GM12875 (cell line): ENCODE measurements at regions not wholly inside any gene's neighbourhood (a gene's known extent, or its start where the extent isn't known, plus 50 kb on each side); places are given as distances from the start of the nearest gene placed in this dataset.

Source experiments
- H3K4me3 ChIP-seq: one replicate; pipeline ENCODE4 v1.5.1; 2011; ENCODE audit warnings: low read depth, low read length, control low read depth
- TF ChIP-seq, protein P1 (sequence below): IDR thresholded peaks from 2 replicates; pipeline ENCODE4 v1.5.1; 2011; ENCODE audit warnings: low read depth, mild to moderate bottlenecking, control low read depth, inconsistent platforms, low read length, moderate library complexity, borderline replicate concordance; ENCODE audit not compliant: insufficient read depth

DNA sequence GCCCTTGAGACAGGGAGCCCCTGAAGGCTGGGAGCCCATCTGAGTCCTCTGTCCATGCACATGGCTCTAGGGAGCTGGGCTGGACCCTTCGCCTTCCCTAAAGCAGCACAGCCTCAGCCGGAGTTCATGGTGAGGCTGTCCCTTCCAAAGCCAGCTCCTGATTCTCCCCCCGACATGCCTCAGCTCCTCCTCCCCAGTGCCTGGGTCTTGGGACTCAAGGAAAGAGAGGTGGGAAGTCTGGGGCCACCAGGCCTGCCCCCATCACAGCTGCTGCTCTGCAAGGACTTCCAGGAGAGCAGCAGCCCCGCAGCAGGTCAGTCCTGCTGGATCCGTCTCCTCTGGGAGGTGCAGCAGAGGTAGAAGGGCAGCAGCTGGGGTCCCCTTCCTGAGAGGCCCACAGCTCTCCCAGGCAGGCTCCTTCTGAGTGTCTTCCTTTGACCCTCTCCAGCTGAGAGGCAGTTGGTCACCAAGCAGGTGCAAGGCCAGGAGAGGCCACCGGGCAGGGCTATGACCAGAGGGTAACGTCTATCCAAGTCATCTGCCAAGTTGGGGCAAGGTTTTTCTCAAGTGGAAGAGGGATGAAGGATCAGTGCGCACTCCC lies 90.5 kb downstream of the ADRA2C start:
- H3K4me3 ChIP-seq, result no peak overlapping the region
- TF ChIP-seq, protein P1, sequence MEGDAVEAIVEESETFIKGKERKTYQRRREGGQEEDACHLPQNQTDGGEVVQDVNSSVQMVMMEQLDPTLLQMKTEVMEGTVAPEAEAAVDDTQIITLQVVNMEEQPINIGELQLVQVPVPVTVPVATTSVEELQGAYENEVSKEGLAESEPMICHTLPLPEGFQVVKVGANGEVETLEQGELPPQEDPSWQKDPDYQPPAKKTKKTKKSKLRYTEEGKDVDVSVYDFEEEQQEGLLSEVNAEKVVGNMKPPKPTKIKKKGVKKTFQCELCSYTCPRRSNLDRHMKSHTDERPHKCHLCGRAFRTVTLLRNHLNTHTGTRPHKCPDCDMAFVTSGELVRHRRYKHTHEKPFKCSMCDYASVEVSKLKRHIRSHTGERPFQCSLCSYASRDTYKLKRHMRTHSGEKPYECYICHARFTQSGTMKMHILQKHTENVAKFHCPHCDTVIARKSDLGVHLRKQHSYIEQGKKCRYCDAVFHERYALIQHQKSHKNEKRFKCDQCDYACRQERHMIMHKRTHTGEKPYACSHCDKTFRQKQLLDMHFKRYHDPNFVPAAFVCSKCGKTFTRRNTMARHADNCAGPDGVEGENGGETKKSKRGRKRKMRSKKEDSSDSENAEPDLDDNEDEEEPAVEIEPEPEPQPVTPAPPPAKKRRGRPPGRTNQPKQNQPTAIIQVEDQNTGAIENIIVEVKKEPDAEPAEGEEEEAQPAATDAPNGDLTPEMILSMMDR, result no peak

DNA sequence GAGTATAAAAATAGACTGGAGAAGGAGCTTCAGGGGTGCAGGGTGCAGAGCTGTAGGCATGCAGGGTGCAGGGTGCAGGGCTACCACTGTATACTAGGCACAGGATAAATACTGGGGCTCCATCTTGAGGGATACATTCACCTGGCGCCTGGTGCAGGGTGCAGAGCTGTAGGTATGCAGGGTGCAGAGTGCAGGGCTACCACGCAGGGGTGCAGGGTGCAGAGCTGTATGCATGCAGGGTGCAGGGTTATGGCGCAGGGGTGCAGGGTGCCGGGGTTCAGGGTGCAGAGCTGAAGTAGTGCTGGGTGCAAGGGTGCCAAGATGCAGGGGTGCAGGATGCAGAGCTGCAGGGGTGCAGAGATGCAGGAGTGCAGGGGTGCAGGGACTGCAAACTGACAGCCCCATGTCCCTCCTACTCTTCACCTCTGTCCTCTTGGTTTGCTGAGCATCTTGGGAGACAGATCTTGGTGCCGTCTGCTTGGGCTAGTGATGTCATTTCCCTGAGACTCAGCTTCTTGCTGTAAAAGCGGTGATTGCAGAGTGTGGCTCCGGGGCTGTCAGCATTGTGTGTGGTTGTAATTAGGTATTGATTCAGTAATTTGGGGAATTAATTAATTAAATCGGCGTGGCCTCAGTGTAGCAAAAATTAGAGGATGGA lies 91.2 kb downstream of the ADRA2C start:
- TF ChIP-seq, protein P1, result no peak
- H3K4me3 ChIP-seq, result no peak overlapping the region

DNA sequence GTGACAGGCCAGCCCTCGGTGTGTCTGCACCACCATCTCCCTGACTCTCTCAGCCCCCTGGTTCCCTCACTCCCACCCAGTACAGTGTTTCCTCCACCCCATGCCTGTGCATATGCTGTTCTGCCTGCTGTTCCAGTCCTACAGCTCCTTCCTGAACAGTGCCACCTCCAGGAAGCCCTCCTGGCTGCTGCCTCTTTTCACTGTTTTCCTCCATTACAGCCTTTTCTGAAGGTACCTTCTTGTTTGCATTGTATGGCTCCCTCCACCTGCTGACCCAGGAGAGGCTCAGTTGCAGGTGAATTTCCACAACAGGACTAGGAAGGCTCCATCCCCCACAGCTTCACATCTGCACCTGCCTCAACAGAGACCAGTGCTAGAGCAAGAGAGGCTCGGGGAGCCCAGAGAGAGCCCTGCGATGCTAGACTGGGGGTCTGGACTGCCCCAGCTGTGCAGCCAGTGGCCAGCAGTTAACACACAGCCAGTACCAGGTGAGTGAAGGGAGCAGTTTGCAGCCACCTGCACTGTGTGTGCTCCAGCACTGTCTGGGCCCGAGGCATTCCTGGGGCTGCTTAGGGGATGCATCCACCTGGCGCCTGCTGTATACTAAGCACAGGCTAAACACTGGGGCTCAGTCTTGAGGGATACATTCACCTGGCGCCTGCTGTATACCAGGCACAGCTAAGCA lies 92.0 kb downstream of the ADRA2C start:
- no peak overlapping the region for H3K4me3 ChIP-seq
- TF ChIP-seq, protein P1, result no peak

DNA sequence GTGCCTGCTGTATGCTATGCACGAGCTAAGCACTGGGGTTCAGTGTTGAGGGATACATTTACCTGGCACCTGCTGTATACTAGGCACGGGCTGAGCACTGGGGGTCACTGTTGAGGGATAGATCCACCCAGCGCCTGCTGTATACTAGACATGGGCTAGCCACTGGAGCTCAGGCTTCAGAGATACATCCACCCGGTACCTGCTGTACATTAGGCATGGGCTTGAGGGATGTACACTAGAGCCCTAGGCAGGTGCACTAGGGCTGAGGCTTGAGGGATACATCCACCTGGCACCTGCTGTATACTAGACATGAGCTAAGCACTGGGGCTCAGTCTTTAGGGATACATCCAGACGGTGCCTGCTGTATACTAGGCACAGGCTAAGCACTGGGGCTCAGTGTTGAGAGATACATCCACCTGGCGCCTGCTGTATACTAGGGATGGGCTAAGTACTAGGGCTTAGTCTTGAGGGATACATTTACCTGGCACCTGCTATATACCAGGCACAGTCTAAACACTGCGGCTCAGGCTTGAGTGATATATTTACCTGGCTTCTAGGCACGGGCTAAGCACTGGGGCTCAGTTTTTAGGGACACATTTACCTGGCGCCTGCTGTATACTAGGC lies 92.7 kb downstream of the ADRA2C start:
- no peak overlapping the region for H3K4me3 ChIP-seq
- TF ChIP-seq, protein P1, result no peak

DNA sequence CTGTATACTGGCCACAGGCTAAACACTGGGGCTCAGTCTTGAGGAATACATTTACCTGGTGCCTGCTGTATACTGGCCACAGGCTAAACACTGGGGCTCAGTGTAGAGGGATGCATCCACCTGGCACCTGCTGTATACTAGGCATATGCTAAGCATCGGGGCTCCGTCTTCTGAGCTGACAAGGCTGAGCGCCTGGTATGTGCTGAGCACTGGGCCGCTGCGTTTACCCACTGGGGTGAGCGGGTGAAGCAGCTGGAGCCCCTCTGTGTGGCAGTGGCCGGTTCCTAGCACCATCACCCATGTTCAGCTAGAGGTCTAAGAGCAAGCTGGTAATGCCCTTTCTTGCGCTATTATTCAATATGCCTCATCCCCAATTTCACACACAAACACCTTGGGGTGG lies 93.4 kb downstream of the ADRA2C start:
- no peak overlapping the region for H3K4me3 ChIP-seq
- TF ChIP-seq, protein P1, result no peak

DNA sequence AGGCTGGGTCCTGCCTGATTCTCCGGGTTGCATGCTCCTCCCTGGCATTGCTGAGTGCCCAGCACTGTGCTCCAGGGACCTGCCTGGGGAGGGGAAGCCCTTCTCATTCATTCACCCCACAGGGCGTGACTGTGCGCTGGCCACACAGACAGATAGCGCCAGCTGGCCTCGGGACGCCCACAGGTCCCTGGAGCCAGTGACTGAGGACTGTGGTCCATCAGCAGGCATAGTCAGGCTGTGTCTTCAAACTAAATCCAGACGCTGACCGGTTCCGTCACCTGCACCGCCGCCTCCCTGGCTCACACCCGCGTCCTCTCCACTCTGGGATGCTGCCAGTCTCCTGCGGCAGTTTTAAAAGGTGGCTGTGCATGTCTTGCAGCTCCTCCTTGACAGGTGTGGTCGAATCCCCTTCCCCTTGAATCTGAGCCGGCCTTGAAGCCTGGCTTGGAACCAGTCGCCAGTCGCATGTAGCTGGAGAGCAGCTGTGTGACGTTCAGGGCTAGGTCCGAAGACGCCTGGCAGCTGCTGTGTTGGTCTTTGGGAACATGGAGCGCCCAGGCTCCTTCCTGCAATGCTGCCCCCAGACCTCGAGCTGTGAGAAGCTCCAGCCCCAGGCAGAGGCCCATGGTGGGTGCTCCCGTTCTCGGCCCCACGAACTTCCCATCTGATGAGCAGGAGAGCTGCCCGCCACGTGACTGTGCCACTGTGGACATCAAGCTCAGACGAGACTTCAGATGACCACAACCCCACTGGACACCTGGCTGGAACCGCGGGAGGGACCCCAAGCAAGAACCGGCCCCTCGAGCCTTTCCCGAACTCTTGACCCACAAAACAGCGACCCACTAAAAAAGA lies 94.1 kb downstream of the ADRA2C start:
- no peak overlapping the region for H3K4me3 ChIP-seq
- TF ChIP-seq, protein P1, result no peak
